ENCODE measurements at regions not wholly inside any gene's neighbourhood (a gene's known extent, or its start where the extent isn't known, plus 50 kb on each side); places are given as distances from the start of the nearest gene placed in this dataset.

DNA sequence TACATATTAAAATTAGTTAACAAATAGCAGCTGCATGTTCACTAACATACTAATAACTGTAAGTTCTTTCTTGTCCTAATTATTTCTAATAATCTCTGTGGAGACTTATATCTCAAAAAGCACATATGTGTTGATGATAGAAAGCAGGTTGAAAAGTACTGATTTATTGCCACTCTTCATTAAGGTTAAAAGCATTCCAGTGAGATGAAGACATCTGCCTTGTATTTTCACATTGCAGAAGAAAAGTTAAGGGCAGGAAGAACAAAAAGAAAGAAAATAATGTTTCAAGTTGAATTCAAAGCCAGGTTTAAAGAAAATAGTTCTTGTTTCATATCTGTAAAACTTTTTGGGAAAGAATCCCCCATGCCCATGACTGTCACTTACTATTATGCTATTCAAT lies 429.9 kb downstream of the MTX2 start:
- TF ChIP-seq TAF1 (IDR thresholded peaks at IDR 0.05; ENCODE audit: low read depth, low read length) (no peak), POLR2A (IDR thresholded peaks at IDR 0.05; ENCODE audit: low read depth, low read length) (no peak), POLR2AphosphoS5 (IDR thresholded peaks at IDR 0.05; ENCODE audit: low read depth, low read length) (no peak), SPI1 (IDR thresholded peaks at IDR 0.05; ENCODE audit: low read depth, low read length) (no peak), PAX5 (IDR thresholded peaks at IDR 0.05; ENCODE audit: insufficient read depth, low read length, severe bottlenecking) (no peak)

Measured in GM12891 (cell line).